ENCODE measurements at regions not wholly inside any gene's neighbourhood (a gene's known extent, or its start where the extent isn't known, plus 50 kb on each side); places are given as distances from the start of the nearest gene placed in this dataset.

- H3K4me3 ChIP-seq = no peak overlapping the region
- no peaks in the 10 kb centered on the region for H3K36me3 ChIP-seq
- no peaks in the 10 kb centered on the region for H3K9me3 ChIP-seq
- H3K4me1 ChIP-seq = no peaks in the 10 kb centered on the region
- TF ChIP-seq CTCF (IDR thresholded peaks at IDR 0.05) (no peak), POLR2A (IDR thresholded peaks at IDR 0.05) (no peak), POLR2AphosphoS5 (IDR thresholded peaks at IDR 0.05) (no peak)
- DNase-seq (ENCODE audit: low spot score in 2 of 2) = no peak
- intact Hi-C loops (cut with DNase I; ENCODE audit: low total_unique reads) = no loop called here
- no peaks in the 10 kb centered on the region for H3K27me3 ChIP-seq
- no peak overlapping the region for H3K27ac ChIP-seq
These were observed 165.7 kb upstream of the C1orf21 start for GRCh38 chr1:184221087-184221486.

GRCh38 chr1:184222652-184223052, 164.2 kb upstream of the C1orf21 start:
- no peaks in the 10 kb centered on the region for H3K9me3 ChIP-seq
- H3K4me1 ChIP-seq = no peaks in the 10 kb centered on the region
- intact Hi-C loops (cut with DNase I; ENCODE audit: low total_unique reads) = no loop called here
- no peak for DNase-seq (ENCODE audit: low spot score in 2 of 2)
- peak overlapping the region; percentile 22 to 27 (median 24) for H3K4me3 ChIP-seq
- no peaks in the 10 kb centered on the region for H3K36me3 ChIP-seq
- H3K27ac ChIP-seq = peak overlapping the region in 1 of 2 donors; percentile 50
- H3K27me3 ChIP-seq = no peaks in the 10 kb centered on the region
- no peak for TF ChIP-seq POLR2A (IDR thresholded peaks at IDR 0.05)
- TF ChIP-seq POLR2AphosphoS5 (IDR thresholded peaks at IDR 0.05) = peak in 1 of 3 donors; percentile 41
- peak; percentile 89 to 99 (median 93) for TF ChIP-seq CTCF (IDR thresholded peaks at IDR 0.05)

- Histone ChIP-seq H3K36me3 (no peaks in the 10 kb centered on the region), H3K4me3 (peak overlapping the region in 1 of 3 donors; percentile 27), H3K27ac (no peak overlapping the region), H3K4me1 (no peaks in the 10 kb centered on the region), H3K27me3 (no peaks in the 10 kb centered on the region), H3K9me3 (no peaks in the 10 kb centered on the region)
- intact Hi-C loops (cut with DNase I; ENCODE audit: low total_unique reads) = no loop called here
- TF ChIP-seq CTCF (IDR thresholded peaks at IDR 0.05) = no peak
- TF ChIP-seq POLR2A (IDR thresholded peaks at IDR 0.05) = no peak
- TF ChIP-seq POLR2AphosphoS5 (IDR thresholded peaks at IDR 0.05) = no peak
- DNase-seq (ENCODE audit: low spot score in 2 of 2) = no peak
These were observed 163.6 kb upstream of the C1orf21 start for GRCh38 chr1:184223216-184223615.

- intact Hi-C loops (cut with DNase I; ENCODE audit: low total_unique reads) = no loop called here
- Histone ChIP-seq H3K36me3 (no peaks in the 10 kb centered on the region), H3K27me3 (no peaks in the 10 kb centered on the region), H3K4me1 (no peaks in the 10 kb centered on the region), H3K4me3 (no peak overlapping the region), H3K9me3 (no peaks in the 10 kb centered on the region), H3K27ac (no peak overlapping the region)
- TF ChIP-seq POLR2AphosphoS5 (IDR thresholded peaks at IDR 0.05) = no peak
- TF ChIP-seq CTCF (IDR thresholded peaks at IDR 0.05) = no peak
- TF ChIP-seq POLR2A (IDR thresholded peaks at IDR 0.05) = no peak
- no peak for DNase-seq (ENCODE audit: low spot score in 2 of 2)
These were observed 161.3 kb upstream of the C1orf21 start for GRCh38 chr1:184225283-184226099.

- H3K27ac ChIP-seq = no peak overlapping the region
- intact Hi-C loops (cut with DNase I; ENCODE audit: low total_unique reads) = no loop called here
- no peak for DNase-seq (ENCODE audit: low spot score in 2 of 2)
- TF ChIP-seq POLR2A (IDR thresholded peaks at IDR 0.05) (no peak), CTCF (IDR thresholded peaks at IDR 0.05) (no peak), POLR2AphosphoS5 (IDR thresholded peaks at IDR 0.05) (no peak)
- H3K4me1 ChIP-seq = no peaks in the 10 kb centered on the region
- H3K27me3 ChIP-seq = no peaks in the 10 kb centered on the region
- H3K9me3 ChIP-seq = no peaks in the 10 kb centered on the region
- no peaks in the 10 kb centered on the region for H3K36me3 ChIP-seq
- H3K4me3 ChIP-seq = no peak overlapping the region
These were observed 160.7 kb upstream of the C1orf21 start for GRCh38 chr1:184226100-184226487.

Measured in breast epithelium (tissue), 4 donors.